ENCODE measurements at regions not wholly inside any gene's neighbourhood (a gene's known extent, or its start where the extent isn't known, plus 50 kb on each side); places are given as distances from the start of the nearest gene placed in this dataset.
"Not testable (repeated sequence)": the region's sequence is repeated elsewhere in the genome, so short reads cannot be mapped to it uniquely, and the experiment has no call there.

GRCh38 chr3:176313426-176313825 is 883.9 kb downstream of the TBL1XR1 start:
- no peak for DNase-seq

DNA sequence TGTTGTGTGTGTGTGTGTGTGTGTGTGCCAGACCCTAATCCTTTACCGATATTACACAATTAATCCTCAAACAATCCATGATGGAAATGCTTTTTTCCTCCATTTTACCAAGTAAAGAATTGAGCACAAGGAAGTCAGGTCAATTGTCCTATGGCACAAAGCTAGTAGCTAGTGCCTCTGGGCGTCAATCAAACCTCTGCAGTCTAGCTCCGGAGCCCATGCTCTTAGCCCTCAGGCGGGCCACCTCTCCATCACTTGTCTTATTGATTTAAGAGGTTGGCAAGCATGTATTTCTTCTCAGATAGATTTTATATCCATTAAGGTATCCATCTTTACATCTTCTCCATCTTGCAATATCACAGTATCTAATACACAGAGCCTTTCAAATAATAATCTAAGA is 886.6 kb downstream of the TBL1XR1 start:
- DNase-seq: no peak

- DNase-seq: no peak
These were observed 895.0 kb downstream of the TBL1XR1 start for GRCh38 chr3:176302271-176302670.

DNA sequence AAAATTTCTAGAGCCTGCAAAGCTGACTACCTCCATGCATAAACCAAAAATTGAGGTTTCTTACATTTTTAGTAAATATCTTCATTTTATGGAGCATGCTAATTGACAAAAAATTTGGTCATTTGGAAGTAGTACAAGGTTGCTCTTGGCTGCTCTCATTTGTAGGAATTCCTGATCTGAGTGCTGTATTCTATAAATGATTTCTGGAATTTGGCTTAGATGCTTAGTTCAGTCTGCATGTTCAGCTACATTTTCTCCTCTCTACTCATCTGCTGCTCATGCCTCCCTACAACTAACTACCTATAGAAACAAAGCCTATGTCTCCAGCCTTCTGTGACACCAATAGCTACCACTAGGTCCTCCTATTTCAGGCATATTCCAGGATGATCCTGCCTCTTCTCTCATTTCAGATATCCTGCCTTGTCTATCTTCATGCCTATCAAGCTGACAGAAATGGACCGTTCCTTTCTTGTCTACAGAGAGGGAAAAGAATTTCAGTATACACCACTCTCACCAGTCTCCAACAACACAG is 901.1 kb downstream of the TBL1XR1 start:
- DNase-seq: no peak

GRCh38 chr3:176293276-176293675 is 904.0 kb downstream of the TBL1XR1 start:
- no peak for DNase-seq

GRCh38 chr3:176286476-176287085 is 910.7 kb downstream of the TBL1XR1 start:
- no peak for DNase-seq

- no peak for DNase-seq
These were observed 921.7 kb downstream of the TBL1XR1 start for GRCh38 chr3:176275538-176275937.

- DNase-seq: peak; percentile 54
These were observed 922.2 kb downstream of the TBL1XR1 start for GRCh38 chr3:176275113-176275512.

- peak; percentile 96 for DNase-seq
These were observed 923.1 kb downstream of the TBL1XR1 start for GRCh38 chr3:176274161-176274560.

DNA sequence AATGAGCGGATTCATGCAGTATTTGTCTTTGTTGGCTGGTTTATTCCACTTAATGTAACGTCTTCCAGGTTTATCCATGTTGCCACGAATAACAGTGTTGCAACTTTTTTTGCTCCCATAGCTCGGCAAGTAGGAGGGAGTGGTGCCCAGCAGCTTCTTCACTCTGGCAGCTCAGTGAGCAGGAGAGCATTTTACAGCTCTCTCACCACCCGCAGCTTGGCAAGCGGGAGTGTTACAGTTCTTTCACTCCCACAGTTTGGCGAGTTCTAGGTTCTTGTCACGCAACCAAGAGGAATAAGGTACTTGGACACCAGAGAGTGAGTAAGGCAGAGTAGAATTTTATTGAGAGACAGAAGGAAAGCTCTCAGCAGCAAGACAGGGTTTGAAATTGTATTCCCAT is 935.2 kb downstream of the TBL1XR1 start:
- no peak for DNase-seq

DNA sequence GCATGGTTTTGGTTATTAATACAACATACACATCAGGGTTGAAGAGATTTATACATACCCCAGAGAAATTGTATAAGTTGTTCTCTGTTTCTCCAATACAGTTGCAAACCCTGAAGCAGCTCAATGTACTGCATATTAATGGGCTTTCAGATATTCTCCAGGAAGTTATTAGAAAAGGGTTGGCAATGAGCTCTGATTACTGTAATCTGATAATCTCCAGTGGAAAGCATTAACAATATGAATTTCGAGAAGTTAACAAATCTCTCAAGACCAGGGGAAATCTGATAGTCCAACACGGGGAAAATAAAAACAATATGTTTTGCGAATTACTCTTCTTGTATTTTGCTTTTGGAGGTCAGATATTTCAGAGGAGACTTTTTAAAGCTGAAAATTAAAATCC is 950.1 kb downstream of the TBL1XR1 start:
- DNase-seq: no peak

GRCh38 chr3:176219970-176220369 is 977.3 kb downstream of the TBL1XR1 start:
- no peak for DNase-seq

DNA sequence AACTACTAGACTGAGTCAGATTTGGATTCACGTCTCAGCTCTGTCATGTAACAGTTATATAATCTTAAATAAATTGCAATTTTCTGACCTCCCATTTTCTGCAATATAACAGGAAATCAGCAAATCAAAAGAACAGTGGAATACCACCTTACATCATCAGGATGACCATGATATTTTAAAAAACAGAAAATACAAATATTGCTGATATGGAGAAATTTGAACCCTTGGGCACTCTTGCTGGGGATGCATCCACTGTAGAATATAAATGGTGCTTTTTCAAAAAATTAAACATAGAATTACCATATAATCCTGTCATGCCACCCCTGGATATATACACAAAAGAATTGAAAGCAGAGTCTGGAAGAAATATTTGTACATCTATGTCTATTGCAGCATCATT is 982.5 kb downstream of the TBL1XR1 start:
- no peak for DNase-seq

GRCh38 chr3:176213314-176213713 is 984.0 kb downstream of the TBL1XR1 start:
- DNase-seq: not testable (repeated sequence)

DNA sequence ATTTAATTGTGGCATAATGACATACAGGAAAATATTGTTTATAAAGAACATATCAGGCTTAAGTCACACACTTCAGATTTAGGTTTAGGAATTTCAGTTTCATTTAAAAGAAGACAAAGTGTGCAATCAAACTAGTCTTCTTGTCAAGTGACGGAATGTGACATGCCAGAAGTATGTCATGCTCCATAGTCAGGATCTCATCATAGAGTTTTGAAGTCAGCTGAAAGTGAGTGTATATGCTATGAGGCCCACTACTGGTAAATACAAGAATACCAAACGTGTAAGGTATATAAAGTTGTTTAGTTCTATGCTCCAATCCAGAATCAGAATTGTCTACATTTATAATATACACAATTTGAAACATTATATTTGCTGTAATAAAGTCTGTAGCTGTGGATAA is 988.4 kb downstream of the TBL1XR1 start:
- no peak for DNase-seq

GRCh38 chr3:176208283-176208682 is 989.0 kb downstream of the TBL1XR1 start:
- no peak for DNase-seq

DNA sequence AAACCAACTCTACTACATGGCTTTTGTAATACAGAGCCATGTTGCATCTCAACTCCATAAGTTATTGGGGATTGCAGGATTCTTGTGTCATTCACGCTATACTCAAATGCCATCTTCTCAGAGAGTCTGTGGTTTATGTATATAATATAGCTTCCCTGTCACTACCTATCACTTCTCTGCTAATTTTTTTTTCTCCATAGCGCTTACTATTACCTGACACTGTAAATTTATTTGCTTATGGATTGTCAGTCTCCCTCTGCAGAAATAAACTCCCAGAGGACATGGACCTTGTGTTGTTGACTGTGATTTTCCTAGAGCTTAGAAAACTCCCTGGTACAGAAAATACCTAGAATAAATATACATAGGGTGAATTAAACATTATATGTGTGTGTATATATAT is 990.5 kb downstream of the TBL1XR1 start:
- DNase-seq: no peak

GRCh38 chr3:176202652-176203051 is 994.6 kb downstream of the TBL1XR1 start:
- no peak for DNase-seq

DNA sequence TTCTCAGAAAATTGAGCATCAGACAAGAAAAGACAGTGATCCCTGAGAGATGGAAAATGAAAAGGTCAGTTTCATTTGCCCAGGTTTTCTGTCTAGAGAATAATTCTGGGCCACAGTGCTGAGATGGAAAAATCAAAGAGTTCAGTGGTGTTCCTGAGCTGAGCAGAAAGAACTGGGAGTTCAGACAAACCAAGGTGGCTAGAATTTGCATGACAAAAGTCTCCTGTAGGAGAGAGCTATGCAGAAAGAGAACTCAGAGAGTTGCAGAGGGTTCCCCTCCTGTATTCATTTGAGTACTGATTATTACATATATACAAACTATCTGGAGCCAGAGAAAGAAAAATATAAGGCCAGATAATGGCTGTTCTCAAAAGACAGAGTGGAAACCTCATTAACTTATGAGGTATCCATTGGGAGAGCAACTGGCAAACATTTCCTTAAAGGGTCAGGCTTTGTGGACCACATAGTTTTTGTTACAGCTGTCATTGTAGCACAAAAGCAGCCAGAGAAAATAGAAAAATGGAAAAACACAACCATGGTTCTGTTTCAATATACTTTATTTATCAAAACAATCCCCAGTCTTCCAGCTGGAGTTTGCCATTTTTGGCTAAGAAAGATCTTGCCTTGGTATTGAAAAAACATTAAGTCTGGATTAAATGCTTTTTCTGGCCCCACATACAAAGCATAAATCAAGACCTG is 1004.1 kb downstream of the TBL1XR1 start:
- no peak for DNase-seq

GRCh38 chr3:176190755-176191154 is 1006.5 kb downstream of the TBL1XR1 start:
- DNase-seq: no peak

GRCh38 chr3:176183181-176183580 is 1014.1 kb downstream of the TBL1XR1 start:
- DNase-seq: no peak

DNA sequence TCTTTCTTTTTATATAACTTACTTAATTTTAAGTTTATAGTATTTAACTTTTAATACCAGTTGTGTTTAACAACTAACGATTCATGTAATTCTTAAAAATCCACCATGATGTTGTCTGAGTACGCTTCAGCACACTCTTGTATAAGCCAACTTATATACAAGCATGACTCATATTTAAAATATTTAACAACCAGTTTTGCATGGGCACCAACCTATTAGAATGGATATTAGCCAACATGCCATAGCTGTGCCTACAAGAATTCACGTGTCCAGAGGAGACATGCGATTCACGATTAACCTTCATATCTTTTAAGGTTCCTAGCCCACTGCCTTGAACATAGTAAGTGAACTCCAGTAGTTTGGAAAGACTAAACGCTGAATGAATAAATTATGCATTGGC is 1023.2 kb downstream of the TBL1XR1 start:
- no peak for DNase-seq

GRCh38 chr3:176172492-176172891 is 1024.8 kb downstream of the TBL1XR1 start:
- no peak for DNase-seq

DNA sequence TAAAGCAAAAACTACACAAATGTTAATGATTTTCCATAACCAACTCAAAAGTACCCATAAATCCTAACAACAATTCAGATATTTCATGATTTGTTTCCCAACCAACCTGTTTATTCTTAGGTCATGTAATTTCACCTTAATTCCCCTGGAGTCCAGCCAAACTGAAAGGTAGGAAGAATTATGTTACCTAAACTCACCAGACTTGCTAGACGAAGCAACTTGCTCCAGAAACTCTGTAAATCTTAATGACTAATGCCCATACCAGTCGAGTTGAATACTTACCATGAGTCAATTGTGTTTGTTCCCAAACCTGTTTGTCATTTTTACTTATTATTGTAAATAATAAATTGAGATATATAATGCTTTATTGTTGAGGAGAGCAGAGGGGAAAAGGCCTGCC is 1030.0 kb downstream of the TBL1XR1 start:
- DNase-seq: peak; percentile 47

GRCh38 chr3:176160997-176161396 is 1036.3 kb downstream of the TBL1XR1 start:
- no peak for DNase-seq
